GM04504 (cell line): ENCODE measurements at regions not wholly inside any gene's neighbourhood (a gene's known extent, or its start where the extent isn't known, plus 50 kb on each side); places are given as distances from the start of the nearest gene placed in this dataset.
A peak's percentile ranks its signal among the peaks of the same experiment; 100 is the strongest.
"Not testable (repeated sequence)": the region's sequence is repeated elsewhere in the genome, so short reads cannot be mapped to it uniquely, and the experiment has no call there.

Experiments used
- DNase-seq: peaks from one replicate; pipeline ENCODE4 v3.0.0-alpha.2; 2012; ENCODE audit warnings: low read depth

DNA sequence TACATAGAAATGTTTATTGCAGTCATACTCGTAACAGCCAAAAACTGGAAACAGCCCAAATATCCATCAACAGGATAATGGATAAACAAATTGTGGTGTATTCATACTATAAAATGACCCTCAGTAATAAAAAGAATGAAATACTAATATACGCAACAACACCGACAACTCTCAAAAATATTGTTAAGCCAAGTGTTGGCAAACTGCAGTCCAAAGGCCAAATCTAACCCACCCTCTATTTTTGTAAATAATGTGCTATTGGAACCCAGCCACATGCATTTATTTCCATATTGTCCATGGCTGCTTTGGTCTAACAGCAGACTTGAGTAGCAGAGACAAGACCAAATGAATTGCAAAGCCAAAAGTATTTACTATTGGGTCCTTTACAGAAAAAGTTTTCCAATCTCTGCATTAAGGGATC lies 151.0 kb downstream of the MREG start:
- no peak for DNase-seq

DNA sequence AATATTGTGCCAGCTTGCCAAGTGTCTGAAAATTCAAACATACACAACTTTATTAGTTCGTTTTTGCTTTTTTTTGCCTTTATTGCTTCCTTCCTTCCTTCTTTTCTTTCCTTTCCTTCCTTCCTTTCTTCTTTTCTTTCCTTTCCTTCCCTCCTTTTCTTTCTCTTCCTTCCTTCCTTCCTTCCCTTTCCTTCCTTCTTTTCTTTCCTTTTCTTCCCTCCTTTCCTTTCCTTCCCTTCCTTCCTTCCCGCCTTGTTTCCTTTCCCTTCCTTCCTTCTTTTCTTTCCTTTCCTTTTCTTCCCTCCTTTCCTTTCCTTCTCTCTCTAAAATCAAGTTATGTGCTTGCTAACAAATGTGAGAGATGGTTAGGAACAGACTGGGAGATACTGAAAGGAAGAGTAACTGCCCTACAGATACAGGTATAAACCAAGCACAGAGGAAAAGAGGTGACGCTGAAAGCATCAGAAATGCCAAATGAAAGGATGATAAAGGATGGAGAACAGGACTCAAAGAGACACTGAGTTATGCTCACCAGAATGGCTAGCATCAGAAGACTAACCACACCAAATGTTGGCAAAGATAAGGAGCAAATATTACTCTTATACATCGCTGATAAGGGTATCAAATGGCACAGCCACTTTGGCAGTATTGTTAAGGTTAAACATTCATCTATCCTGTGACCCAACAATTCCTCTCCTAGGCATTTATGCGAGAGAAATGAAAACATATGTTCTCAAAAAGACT lies 151.6 kb downstream of the MREG start:
- DNase-seq = no peak

DNA sequence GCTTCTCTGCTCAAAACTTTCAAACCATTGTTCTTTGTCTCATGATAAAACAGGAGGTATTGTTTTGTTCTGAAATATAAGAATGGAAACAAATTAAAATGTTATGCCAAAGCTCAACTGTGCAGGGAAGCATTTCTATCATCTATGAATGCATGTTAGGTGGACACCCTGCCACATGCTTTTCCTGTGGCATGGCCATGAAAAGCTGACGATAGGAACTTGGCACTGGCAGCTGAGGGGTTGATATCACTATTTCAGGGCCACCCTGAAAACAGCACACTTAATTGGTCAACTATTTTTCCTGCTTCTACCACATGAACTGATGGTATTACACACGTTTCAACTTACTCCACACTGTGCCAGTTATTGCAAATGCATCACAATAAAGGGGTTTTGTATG lies 157.3 kb downstream of the MREG start:
- DNase-seq = no peak

DNA sequence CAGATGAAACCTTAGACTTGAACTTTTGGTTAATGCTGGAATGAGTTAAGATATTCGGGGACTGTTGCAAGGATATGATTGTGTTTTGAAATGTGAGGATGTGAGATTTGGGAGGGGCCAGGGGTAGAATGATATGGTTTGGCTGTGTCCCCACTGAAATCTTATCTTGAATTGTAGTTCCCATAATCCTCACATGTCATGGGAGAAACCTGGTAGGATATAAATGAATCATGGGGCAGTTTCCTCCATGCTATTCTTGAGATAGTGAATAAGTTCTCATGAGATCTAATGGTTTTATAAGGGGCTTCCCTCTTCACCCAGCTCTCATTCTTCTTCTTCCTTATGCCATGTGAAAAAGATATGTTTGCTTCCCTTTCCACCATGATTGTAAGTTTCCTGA lies 158.0 kb downstream of the MREG start:
- DNase-seq = not testable (repeated sequence)

DNA sequence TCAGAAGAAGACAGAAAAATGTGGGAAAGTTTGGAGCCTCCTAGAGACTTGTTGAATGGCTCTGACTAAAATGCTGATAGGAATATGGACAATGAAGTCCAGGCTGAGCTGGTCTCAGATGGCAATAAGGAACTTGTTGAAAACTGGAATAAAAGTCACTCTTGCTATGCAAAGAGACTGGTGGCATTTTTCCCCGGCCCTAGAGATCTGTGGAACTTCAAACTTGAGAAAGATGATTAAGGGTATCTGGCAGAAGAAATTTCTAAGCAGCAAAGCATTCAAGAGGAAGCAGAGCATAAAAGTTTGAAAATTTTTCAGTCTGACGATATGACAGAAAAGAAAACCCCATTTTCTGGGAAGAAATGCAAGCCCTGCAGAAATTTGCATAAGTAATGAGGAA lies 159.3 kb downstream of the MREG start:
- no peak for DNase-seq

DNA sequence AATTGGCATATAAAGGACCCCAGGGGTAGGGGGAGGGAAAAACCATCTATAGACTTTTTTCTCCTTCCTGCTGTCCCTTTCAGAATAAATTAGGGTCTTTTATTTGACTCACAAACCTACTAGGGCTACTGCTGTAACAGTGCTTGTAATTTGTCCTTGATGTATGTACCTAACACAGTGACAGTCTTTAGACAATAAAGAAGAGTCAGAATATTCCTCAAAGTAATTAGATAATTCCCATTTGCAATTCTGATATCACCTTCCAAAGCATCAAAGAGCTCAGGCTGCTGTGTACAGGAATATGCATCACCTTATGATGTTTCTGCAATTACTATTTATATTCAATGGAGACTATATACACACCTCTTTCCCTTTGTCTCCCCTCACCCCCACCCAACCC lies 161.7 kb downstream of the MREG start:
- DNase-seq = no peak

DNA sequence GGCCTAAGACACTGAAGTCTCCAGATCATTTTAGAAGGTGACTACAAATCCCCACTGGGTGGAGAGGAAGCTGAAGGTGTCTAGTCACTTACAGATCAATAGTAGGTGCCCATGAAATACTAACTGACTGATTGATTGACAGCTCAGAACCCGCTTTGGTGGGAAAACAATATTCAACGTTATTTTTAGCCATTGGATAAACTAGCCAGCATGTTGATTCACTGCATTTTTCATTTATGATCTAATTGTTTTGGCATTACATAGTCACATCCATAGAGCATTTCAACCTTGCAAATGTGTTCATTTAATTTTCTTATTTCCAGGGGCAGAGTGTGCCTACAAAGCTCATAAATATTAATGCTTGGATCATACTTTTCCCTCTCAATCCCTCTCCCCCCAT lies 162.3 kb downstream of the MREG start:
- DNase-seq = no peak

DNA sequence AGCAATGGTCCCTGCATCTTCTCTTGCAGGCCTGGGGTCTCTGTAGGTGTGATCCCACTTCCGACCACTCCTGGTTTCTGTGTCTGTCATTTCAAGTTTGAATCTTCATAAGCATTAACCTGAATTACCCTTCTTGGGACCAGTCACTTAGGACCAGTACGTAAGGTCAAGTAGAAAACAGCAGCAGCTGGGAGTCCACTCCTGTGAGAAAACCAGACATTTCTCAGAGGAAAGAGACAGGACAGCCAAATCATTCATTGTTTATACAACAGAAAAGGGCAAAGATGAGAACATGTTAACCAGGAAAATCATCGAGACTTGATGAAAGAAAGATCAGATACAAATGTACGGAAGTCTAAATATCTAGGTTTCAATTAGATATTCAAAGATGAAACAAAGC lies 163.0 kb downstream of the MREG start:
- DNase-seq = no peak

DNA sequence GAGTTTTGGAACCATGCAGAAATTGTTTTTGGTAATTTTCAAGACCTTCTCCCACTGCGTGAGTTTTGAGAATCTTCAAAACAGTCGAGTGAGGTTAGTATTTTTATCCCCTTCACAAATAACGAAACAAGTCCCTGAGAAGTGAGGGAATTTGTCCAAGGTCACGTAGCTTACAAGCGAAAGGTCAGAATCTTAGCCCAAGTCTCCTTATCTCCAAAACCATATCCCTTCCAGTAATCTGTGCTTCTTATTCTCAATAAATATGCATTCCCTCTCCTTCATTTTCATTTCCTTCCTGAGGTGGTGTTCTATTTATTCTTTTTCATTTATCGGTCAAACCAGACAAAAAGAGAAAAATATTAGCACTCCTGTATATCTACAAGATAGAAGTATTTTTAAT lies 163.6 kb downstream of the MREG start:
- no peak for DNase-seq

DNA sequence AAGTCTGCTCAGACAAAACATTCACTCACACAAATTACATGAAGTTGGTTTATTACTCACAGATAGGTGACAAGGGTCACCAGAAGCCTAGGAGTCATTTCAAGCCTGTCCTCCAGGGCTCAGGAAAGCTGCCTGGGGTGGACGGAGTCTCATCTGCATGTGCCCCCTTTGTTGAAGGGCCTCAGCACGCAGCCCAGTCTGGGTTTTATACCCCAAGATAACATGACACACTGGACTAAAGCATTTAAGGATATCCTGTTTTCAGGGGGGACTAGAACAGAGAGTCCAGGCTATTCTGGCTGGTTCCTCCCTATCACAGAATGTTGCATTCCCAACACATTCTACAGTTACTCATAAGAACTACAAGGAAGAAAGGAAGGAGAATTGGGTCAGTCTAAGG lies 164.7 kb downstream of the MREG start:
- DNase-seq = no peak

DNA sequence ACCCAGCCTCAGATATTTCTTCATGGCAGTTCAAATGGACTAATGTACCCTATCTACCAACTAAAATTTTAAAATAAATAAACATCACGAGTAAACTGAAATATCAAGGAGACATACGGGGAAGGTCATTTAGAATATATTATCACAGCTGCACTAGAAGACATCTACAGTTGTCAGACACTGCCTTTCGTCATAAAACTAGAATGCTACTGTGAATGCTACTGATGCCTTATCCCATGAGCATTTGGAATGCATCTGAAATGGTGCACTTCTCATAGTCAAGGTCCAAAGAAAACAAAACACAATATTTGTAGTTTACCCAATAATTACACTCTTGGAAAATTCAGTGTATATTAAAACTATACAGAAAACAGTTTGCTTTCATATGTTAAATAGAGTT lies 165.2 kb downstream of the MREG start:
- DNase-seq = no peak

DNA sequence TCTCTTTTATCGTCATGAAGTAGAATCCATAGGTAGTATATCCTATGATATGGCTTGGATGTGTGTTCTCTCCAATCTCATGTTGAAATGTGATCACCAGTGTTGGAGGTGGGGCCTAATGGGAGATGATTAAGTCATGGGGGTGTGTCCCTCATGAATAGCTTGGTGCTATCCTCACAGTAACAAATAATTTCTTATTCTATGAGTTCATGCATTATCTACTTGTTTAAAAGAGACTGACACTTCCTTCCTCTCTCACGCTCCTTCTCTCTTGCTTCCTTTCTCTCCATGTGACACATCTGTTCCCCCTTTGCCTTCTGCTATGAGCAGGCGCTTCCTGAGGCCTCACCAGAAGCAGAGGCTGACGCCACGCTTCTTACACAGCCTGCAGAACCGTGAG lies 165.6 kb downstream of the MREG start:
- no peak for DNase-seq

DNA sequence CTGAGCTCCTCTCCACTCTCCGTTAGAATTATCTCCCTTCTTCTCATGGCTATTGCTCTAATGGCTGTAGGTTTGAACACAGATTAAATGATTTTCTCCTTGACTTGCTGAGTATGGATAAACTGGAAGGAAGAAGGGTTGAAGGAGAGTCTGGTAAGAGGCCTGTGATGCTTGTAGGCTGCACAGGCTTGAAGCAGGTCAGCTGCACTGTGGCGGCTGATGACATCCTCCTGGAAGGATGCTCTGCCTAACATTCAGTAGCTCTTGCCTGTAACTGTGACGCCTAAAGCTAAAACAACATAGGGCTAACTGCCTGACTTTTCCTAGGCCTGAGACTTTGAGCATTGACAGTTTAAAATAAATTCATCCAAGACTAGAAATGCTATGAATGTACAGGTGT lies 166.3 kb downstream of the MREG start:
- no peak for DNase-seq

DNA sequence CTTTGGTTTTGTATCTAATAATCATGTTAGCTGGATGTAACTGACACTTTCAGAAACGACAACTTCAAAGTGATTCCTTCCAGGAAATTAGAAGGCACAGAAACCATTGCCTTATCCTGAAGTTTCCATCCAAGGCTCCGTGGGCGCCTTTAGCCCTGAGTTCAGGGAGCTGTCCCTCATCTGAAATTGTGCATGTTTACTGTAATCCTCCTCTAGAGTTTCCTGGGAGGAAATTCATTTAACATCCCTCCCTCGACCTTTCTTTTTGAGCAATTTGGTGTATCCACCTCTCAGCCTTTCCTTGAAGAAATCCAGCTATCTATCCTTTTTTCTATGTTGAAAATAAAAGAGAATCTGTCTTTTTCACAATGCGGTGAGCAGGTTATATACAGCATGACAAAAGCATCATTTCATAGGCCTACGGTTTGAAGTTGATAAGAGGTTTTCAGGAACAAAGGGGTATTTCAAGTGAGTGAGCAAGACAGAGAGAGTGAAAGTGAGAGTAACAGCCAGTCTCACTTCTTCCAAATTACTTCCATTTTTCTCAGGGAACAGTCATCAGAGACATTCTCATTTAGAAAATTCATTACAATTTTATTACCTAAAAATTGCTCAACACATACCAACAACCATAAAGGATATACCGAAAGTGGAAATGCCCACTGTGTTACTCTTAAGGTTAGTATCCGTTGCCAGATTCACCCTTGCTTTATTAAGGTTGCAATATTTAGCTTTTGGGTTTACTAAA lies 167.3 kb downstream of the MREG start:
- DNase-seq = no peak

DNA sequence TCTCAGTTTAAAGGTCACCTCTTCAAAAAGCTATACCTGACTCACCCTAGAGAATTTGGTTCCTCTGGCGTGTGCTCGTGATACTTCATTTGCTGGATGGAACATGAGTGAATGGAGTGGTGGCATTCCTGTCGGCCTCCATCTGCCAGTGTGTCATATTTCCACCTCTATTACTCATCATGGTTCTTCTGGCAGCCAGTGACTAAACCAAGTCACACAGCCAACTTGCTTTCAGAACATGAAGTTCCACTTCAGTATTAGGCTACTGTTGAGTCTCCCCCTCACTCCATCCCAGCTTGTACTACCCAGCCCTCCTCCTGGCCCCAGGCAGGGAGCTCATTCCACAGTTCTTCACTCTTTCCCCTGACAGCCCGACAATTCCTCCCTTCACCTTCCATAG lies 169.8 kb downstream of the MREG start:
- DNase-seq = peak; percentile 71

DNA sequence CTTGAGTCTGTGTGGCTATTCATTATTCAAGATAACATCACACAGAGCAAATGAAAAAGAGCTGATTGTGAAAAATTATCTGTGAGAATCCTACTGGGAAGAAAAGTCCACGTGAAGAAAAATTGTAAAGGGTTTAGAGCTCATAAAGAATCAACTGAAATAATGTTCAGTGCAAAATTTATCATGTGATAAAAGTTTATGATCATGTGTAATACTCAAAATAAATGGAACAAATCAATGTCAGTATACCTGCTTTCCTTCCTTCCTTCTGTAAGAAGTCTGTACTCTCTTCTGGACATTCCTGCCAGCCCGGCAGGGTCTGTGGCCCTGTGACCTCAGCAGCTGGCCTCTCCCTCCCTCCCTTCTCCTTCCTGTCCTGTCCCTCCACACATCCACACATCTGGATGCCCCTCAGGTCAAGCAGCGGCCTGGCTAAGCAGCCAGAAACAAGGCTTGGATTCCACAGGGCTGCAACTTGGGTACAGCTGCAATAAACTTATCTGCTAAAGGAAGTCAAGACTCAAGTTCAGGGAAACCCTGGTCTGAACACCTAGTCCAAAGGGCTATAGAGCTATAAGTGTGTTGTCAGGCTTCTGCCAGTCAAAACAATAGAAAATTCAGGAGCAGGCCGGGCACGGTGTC lies 172.1 kb downstream of the MREG start:
- DNase-seq = no peak

DNA sequence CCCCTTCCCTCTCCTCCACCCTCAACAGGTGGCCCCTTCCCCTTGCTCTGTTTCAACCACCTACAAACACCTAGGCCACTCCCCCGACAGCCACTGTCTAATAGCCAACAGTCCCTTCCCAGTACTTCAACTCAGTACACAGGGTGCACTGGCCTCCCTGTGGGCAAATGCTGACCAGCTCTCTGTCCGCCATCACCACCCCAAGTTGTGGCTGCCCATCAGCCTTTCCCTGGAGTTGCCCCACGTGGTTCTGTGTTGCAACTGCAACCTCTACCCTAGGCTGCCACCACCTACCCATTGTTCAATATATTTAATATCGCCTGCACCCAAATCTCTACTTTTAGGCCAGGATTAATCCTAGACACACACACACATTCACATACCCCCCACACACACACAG lies 173.5 kb downstream of the MREG start:
- DNase-seq = no peak

DNA sequence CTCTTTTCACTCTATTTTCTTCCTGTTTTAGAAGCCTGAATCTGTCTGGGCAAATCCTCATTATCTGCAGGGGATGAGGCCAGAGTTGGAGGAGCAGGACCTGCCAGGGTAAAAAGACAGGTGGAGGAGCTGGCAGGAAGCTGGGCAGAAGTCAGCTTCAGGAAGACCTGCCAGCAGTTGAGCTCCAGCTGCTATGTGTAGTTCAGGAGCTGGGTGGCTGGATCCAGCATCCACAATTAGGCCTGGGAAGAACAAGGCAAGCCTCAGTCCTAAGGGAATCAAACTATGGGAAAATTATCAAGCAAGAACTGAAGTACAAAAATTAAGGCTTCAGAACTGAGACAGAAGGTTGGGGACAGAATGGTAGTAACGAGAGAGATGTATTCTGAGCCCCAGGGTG lies 174.0 kb downstream of the MREG start:
- DNase-seq = no peak

DNA sequence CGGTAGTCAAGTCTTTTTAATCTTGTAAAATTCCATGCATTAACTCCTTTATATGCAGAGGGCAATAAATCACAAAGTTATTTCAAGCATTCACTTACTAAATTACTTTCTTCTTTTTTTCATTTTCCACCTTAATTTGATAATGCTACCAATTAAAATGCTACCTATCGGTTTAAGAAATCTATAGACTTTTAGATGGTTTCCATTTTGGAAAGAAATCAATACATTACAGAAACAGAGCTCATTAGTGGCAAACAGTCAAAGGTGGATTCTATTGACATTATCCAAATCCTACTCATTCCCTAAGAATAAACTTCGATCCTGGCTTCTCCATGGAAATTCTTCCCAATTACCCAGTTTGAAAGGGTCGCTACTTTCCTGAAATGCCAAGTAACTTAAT lies 176.5 kb downstream of the MREG start:
- no peak for DNase-seq

DNA sequence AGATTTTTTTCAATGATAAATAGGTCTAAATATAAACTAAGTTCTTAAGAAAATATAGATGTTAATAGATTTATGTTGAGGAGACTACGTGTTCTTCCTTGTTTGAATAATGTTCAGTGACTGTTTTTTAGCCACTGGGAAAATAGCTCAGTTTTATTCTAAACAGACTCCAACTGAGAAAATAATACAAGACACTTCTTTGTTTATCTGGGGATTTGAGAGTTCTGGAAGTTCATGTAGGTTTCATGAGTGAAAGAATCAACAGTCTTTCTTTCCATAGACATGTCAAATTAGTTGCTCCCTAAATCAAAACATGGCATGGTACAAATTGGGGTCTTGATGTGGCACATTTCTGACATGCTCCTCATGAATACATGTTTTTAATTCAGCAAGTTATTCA lies 177.7 kb downstream of the MREG start:
- DNase-seq = no peak

DNA sequence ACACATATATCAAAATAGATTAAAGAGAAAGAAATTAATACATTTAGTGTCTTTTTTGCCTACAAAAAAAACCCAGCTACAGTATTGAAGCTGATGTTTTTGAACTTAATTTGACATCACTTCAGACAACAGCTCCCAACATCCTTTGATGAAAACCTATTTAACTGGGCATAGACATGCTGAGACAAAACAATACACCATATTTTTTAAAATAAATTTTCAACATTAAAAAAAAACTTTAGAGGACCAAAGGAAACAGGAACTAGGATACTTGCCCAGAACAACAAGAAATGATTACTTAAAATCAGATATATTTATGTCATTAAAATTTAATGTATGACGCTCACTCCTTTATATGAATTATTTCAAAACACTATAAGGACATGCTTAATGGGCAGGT lies 178.1 kb downstream of the MREG start:
- no peak for DNase-seq

DNA sequence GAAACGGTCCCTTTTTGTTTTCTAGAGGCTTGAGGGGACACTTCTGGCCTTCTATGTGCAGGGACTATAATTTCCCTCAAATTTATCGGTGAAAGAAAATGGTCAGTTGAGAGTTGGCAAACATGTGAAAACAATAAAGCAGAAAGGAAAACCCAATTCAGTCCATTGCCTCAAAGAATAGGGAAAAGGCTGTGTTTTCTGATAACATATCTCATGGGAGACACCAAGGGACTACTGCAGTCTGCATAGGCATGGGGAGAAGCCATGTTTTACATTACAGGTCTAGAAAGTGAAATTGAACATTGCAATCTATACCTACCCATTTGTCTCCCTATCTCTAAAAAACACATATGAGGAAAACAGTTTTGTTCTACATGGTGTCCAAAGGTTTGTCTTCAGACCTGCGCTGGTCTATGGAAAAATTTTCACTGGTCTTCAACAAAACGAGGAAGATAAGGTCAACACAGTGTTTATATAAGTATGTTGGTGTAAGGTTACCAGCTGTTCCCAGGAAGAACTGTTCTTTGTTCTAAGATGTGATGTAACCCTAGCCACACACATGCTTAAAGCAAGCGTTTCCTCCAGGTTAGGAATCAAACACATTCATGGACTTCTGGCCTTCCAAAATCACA lies 179.7 kb downstream of the MREG start:
- DNase-seq = no peak

DNA sequence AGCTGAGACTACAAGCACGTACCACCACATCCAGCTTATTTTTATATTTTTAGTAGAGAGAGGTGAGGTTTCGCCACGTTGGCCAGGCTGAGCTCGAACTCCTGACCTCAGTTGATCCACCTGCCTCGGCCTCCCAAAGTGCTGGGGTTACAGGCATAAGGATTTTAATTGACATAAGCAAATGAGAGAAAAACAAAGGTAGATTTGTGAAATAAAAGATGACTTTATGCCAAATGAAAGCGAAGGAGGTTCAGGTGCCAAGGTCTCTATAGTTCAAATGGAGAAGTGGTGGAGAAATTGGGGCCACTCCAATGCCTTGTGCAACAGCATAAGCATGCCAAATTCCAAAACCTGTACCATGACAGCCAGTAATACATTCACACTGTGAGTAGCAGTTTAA lies 180.6 kb downstream of the MREG start:
- no peak for DNase-seq
